ENCODE measurements at regions not wholly inside any gene's neighbourhood (a gene's known extent, or its start where the extent isn't known, plus 50 kb on each side); places are given as distances from the start of the nearest gene placed in this dataset.
"Not testable (repeated sequence)": the region's sequence is repeated elsewhere in the genome, so short reads cannot be mapped to it uniquely, and the experiment has no call there.

GRCh38 chr18:77403969-77404535, 154.4 kb downstream of the GALR1 start:
- POLR2A ChIA-PET = no interaction called here
- intact Hi-C loops (cut with DNase I, micrococcal nuclease) = no loop called here
- no peak for ATAC-seq
- no peak overlapping the region for H3K4me3 Mint-ChIP-seq
- no peaks in the 10 kb centered on the region for H3K9me3 Mint-ChIP-seq (ENCODE audit: low read depth)
- H3K27ac Mint-ChIP-seq = no peak overlapping the region
- CTCF ChIA-PET = no interaction called here
- DNase-seq = no peak
- no peaks in the 10 kb centered on the region for H3K4me1 Mint-ChIP-seq
- H3K36me3 Mint-ChIP-seq (ENCODE audit: low read depth) = no peaks in the 10 kb centered on the region
- no peaks in the 10 kb centered on the region for H3K27me3 Mint-ChIP-seq

- Mint-ChIP-seq H3K4me3 (no peak overlapping the region), H3K36me3 (ENCODE audit: low read depth) (no peaks in the 10 kb centered on the region), H3K4me1 (no peaks in the 10 kb centered on the region), H3K27me3 (no peaks in the 10 kb centered on the region), H3K9me3 (ENCODE audit: low read depth) (no peaks in the 10 kb centered on the region), H3K27ac (no peak overlapping the region)
- DNase-seq (no peak), ATAC-seq (no peak)
- POLR2A ChIA-PET = no interaction called here
- CTCF ChIA-PET = interaction anchor here (1.0 kb wide), 1 partner anchor 404 kb away, joined by 3 read pairs; no protein-coding TSS in a partner anchor
- intact Hi-C loops (cut with DNase I, micrococcal nuclease) = loop anchor here in 1 of 2 experiments (5.0 kb wide), 1 partner anchor 497 kb away; no protein-coding TSS in a partner anchor
Measured at GRCh38 chr18:77405096-77405495, 155.4 kb downstream of the GALR1 start.

GRCh38 chr18:77407733-77408132, 158.1 kb downstream of the GALR1 start:
- no peak for ATAC-seq
- H3K36me3 Mint-ChIP-seq (ENCODE audit: low read depth) = no peaks in the 10 kb centered on the region

GRCh38 chr18:77421546-77421945, 171.9 kb downstream of the GALR1 start:
- intact Hi-C loops (cut with DNase I, micrococcal nuclease); H3K27ac Mint-ChIP-seq; H3K4me3 Mint-ChIP-seq; H3K4me1 Mint-ChIP-seq; H3K9me3 Mint-ChIP-seq (ENCODE audit: low read depth); POLR2A ChIA-PET; DNase-seq; H3K27me3 Mint-ChIP-seq; ATAC-seq; H3K36me3 Mint-ChIP-seq (ENCODE audit: low read depth); CTCF ChIA-PET: not testable (repeated sequence)

More at GRCh38 chr18:77407733-77408132, 158.1 kb downstream of the GALR1 start:
- intact Hi-C loops (cut with DNase I, micrococcal nuclease) = loop anchor here in 1 of 2 experiments (5.0 kb wide), 1 partner anchor 495 kb away; no protein-coding TSS in a partner anchor
- ChIA-PET CTCF (no interaction called here), POLR2A (no interaction called here)
- Mint-ChIP-seq H3K27me3 (no peaks in the 10 kb centered on the region), H3K4me3 (no peak overlapping the region), H3K4me1 (no peaks in the 10 kb centered on the region), H3K27ac (no peak overlapping the region), H3K9me3 (ENCODE audit: low read depth) (no peaks in the 10 kb centered on the region)
- DNase-seq = no peak

GRCh38 chr18:77422974-77423867, 173.6 kb downstream of the GALR1 start:
- Mint-ChIP-seq H3K36me3 (ENCODE audit: low read depth) (no peaks in the 10 kb centered on the region), H3K27ac (no peak overlapping the region), H3K4me1 (no peaks in the 10 kb centered on the region), H3K4me3 (no peak overlapping the region), H3K27me3 (peaks cover 6% of the 10 kb centered on the region), H3K9me3 (ENCODE audit: low read depth) (no peaks in the 10 kb centered on the region)
- ATAC-seq (no peak), DNase-seq (no peak)
- intact Hi-C loops (cut with DNase I, micrococcal nuclease) = no loop called here
- POLR2A ChIA-PET = no interaction called here
- CTCF ChIA-PET = interaction anchor here (0.6 kb wide), 1 partner anchor 419 kb away, joined by 3 read pairs; no protein-coding TSS in a partner anchor

- no peaks in the 10 kb centered on the region for H3K36me3 Mint-ChIP-seq (ENCODE audit: low read depth)
- H3K4me3 Mint-ChIP-seq = no peak overlapping the region
- H3K4me1 Mint-ChIP-seq = no peaks in the 10 kb centered on the region
- ATAC-seq (no peak), DNase-seq (no peak)
- ChIA-PET CTCF (no interaction called here), POLR2A (no interaction called here)
- peaks cover 24% of the 10 kb centered on the region for H3K27me3 Mint-ChIP-seq
- intact Hi-C loops (cut with DNase I, micrococcal nuclease) = no loop called here
- no peaks in the 10 kb centered on the region for H3K9me3 Mint-ChIP-seq (ENCODE audit: low read depth)
- no peak overlapping the region for H3K27ac Mint-ChIP-seq
Measured at GRCh38 chr18:77433076-77433475, 183.4 kb downstream of the GALR1 start.

- intact Hi-C loops (cut with DNase I, micrococcal nuclease) = no loop called here
- H3K4me1 Mint-ChIP-seq = no peaks in the 10 kb centered on the region
- ChIA-PET POLR2A (no interaction called here), CTCF (no interaction called here)
- H3K27me3 Mint-ChIP-seq = peaks cover 14% of the 10 kb centered on the region
- H3K9me3 Mint-ChIP-seq (ENCODE audit: low read depth) = no peaks in the 10 kb centered on the region
- DNase-seq (no peak), ATAC-seq (no peak)
- no peak overlapping the region for H3K4me3 Mint-ChIP-seq
- no peak overlapping the region for H3K27ac Mint-ChIP-seq
- H3K36me3 Mint-ChIP-seq (ENCODE audit: low read depth) = no peaks in the 10 kb centered on the region
Measured at GRCh38 chr18:77439888-77440287, 190.2 kb downstream of the GALR1 start.

- intact Hi-C loops (cut with DNase I, micrococcal nuclease) = no loop called here
- Mint-ChIP-seq H3K36me3 (ENCODE audit: low read depth) (no peaks in the 10 kb centered on the region), H3K4me1 (no peaks in the 10 kb centered on the region), H3K27ac (no peak overlapping the region), H3K4me3 (no peak overlapping the region), H3K27me3 (peaks cover 12% of the 10 kb centered on the region), H3K9me3 (ENCODE audit: low read depth) (no peaks in the 10 kb centered on the region)
- POLR2A ChIA-PET = no interaction called here
- ATAC-seq (no peak), DNase-seq (no peak)
- CTCF ChIA-PET = no interaction called here
Measured at GRCh38 chr18:77442393-77442792, 192.7 kb downstream of the GALR1 start.

- POLR2A ChIA-PET = no interaction called here
- intact Hi-C loops (cut with DNase I, micrococcal nuclease) = no loop called here
- Mint-ChIP-seq H3K27me3 (peaks cover 13% of the 10 kb centered on the region), H3K9me3 (ENCODE audit: low read depth) (no peaks in the 10 kb centered on the region), H3K27ac (no peak overlapping the region), H3K4me3 (no peak overlapping the region), H3K4me1 (no peaks in the 10 kb centered on the region), H3K36me3 (ENCODE audit: low read depth) (no peaks in the 10 kb centered on the region)
- ATAC-seq (no peak), DNase-seq (no peak)
- CTCF ChIA-PET = no interaction called here
Measured at GRCh38 chr18:77444385-77444784, 194.7 kb downstream of the GALR1 start.

GRCh38 chr18:77448046-77448445, 198.4 kb downstream of the GALR1 start:
- Mint-ChIP-seq H3K27ac (no peak overlapping the region), H3K9me3 (ENCODE audit: low read depth) (no peaks in the 10 kb centered on the region), H3K36me3 (ENCODE audit: low read depth) (no peaks in the 10 kb centered on the region), H3K4me1 (no peaks in the 10 kb centered on the region), H3K27me3 (peaks cover 19% of the 10 kb centered on the region), H3K4me3 (no peak overlapping the region)
- intact Hi-C loops (cut with DNase I, micrococcal nuclease) = no loop called here
- ChIA-PET CTCF (interaction anchor here (0.5 kb wide), 1 partner anchor 103 kb away, joined by 3 read pairs; no protein-coding TSS in a partner anchor), POLR2A (no interaction called here)
- DNase-seq = no peak
- ATAC-seq = no peak

- no peaks in the 10 kb centered on the region for H3K4me1 Mint-ChIP-seq
- no peaks in the 10 kb centered on the region for H3K9me3 Mint-ChIP-seq (ENCODE audit: low read depth)
- DNase-seq (no peak), ATAC-seq (no peak)
- no peak overlapping the region for H3K4me3 Mint-ChIP-seq
- no peaks in the 10 kb centered on the region for H3K36me3 Mint-ChIP-seq (ENCODE audit: low read depth)
- H3K27me3 Mint-ChIP-seq = peaks cover 19% of the 10 kb centered on the region
- CTCF ChIA-PET = no interaction called here
- no peak overlapping the region for H3K27ac Mint-ChIP-seq
- POLR2A ChIA-PET = no interaction called here
- intact Hi-C loops (cut with DNase I, micrococcal nuclease) = loop anchor here in 1 of 2 experiments (10.0 kb wide), 1 partner anchor 540 kb away; no protein-coding TSS in a partner anchor
Measured at GRCh38 chr18:77455004-77455403, 205.4 kb downstream of the GALR1 start.

- DNase-seq (no peak), ATAC-seq (no peak)
- ChIA-PET POLR2A (no interaction called here), CTCF (no interaction called here)
- H3K4me1 Mint-ChIP-seq = no peaks in the 10 kb centered on the region
- intact Hi-C loops (cut with DNase I, micrococcal nuclease) = loop anchor here in 1 of 2 experiments (10.0 kb wide), 1 partner anchor 543 kb away; no protein-coding TSS in a partner anchor
- H3K27me3 Mint-ChIP-seq = peaks cover 14% of the 10 kb centered on the region
- no peak overlapping the region for H3K27ac Mint-ChIP-seq
- H3K36me3 Mint-ChIP-seq (ENCODE audit: low read depth) = no peaks in the 10 kb centered on the region
- H3K9me3 Mint-ChIP-seq (ENCODE audit: low read depth) = no peaks in the 10 kb centered on the region
- no peak overlapping the region for H3K4me3 Mint-ChIP-seq
Measured at GRCh38 chr18:77457681-77458080, 208.0 kb downstream of the GALR1 start.
